ENCODE measurements at regions not wholly inside any gene's neighbourhood (a gene's known extent, or its start where the extent isn't known, plus 50 kb on each side); places are given as distances from the start of the nearest gene placed in this dataset.

GRCh38 chr12:67420506-67420905 is 151.3 kb downstream of the CAND1 start:
- TF ChIP-seq CTCF (IDR thresholded peaks at IDR 0.05; ENCODE audit: control extremely low read depth, extremely low read depth, low read depth, missing control alignments) = no peak
- ChIA-PET POLR2A (no interaction called here), CTCF (interaction anchor here (1.1 kb wide), 1 partner anchor 523 kb away, joined by 3 read pairs; no protein-coding TSS in a partner anchor)
- no peak for DNase-seq (ENCODE audit: extremely low spot score)

DNA sequence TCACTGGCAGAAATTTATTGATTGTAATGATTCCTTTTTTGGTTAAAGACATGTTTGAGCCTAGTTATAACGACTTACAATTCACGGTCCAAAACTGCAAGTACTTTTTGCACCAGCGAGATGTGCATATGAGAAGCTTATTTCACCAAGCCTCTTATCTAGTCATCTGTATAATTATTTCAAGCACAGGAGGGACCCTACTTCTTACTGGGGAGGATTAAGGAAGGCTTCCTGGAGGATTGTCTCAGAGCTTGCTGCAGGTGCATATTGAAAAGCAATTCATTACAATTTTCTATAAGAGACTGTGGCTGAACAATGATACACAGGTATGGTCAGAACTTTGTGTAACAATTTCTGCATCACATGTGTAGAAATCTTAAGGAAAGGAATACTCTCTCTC is 152.9 kb downstream of the CAND1 start:
- ChIA-PET CTCF (interaction anchor here (0.6 to 0.9 kb wide), 2 partner anchors 13 to 19 kb away, joined by 3 read pairs; no protein-coding TSS in a partner anchor), POLR2A (no interaction called here)
- no peak for DNase-seq (ENCODE audit: extremely low spot score)
- TF ChIP-seq CTCF (IDR thresholded peaks at IDR 0.05; ENCODE audit: control extremely low read depth, extremely low read depth, low read depth, missing control alignments) = no peak

DNA sequence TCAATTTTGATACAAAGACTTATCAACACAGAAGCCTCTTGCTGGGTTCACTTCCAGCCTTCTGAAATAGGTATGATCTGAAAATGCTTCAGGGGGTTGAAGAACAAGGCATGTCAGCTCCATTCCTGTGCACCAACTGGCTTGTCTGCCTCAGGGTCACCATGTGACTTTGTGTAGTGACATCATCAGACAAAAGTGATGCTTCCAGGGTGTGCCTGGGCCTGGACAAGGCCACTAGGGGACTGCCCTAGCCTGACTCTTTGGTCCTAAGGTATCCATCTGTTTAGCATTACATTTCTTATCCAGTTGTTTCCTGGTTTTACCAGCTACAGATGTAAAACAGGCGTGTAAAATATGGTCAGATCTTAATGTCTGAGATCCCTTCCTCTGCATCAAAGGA is 155.6 kb downstream of the CAND1 start:
- CTCF ChIA-PET = interaction anchor here (1.7 to 1.8 kb wide), 2 partner anchors 11 to 16 kb away, joined by 5 to 7 read pairs; no protein-coding TSS in a partner anchor
- TF ChIP-seq CTCF (IDR thresholded peaks at IDR 0.05; ENCODE audit: control extremely low read depth, extremely low read depth, low read depth, missing control alignments) = peak; percentile 1
- POLR2A ChIA-PET = no interaction called here
- DNase-seq (ENCODE audit: extremely low spot score) = no peak

DNA sequence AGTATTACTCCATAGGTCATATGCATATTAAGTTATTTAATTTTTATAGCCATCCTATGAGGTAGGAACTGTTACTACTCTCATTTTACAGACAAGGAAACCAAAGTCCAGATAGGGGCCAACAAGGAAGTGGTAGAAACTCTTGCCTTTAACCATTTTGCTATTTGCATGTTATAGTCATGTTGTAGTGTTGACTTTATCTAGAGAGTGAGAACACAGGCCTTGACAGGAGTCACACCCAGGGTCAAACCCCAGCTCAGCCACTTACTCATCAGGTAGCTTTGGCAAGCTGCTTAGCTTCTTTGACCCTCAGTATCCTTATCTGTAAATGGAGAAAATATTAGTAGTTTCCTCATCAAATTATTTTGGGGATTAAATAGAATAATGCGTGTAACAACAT is 156.2 kb downstream of the CAND1 start:
- POLR2A ChIA-PET = no interaction called here
- no peak for TF ChIP-seq CTCF (IDR thresholded peaks at IDR 0.05; ENCODE audit: control extremely low read depth, extremely low read depth, low read depth, missing control alignments)
- DNase-seq (ENCODE audit: extremely low spot score) = no peak
- CTCF ChIA-PET = interaction anchor here (0.9 to 1.8 kb wide), 3 partner anchors 10 to 66 kb away, joined by 3 to 7 read pairs (median 5); no protein-coding TSS in a partner anchor

GRCh38 chr12:67426067-67426466 is 156.9 kb downstream of the CAND1 start:
- ChIA-PET POLR2A (no interaction called here), CTCF (interaction anchor here (0.9 to 1.7 kb wide), 2 partner anchors 14 to 67 kb away, joined by 3 to 7 read pairs; no protein-coding TSS in a partner anchor)
- DNase-seq (ENCODE audit: extremely low spot score) = no peak
- no peak for TF ChIP-seq CTCF (IDR thresholded peaks at IDR 0.05; ENCODE audit: control extremely low read depth, extremely low read depth, low read depth, missing control alignments)

GRCh38 chr12:67427336-67427735 is 158.2 kb downstream of the CAND1 start:
- TF ChIP-seq CTCF (IDR thresholded peaks at IDR 0.05; ENCODE audit: control extremely low read depth, extremely low read depth, low read depth, missing control alignments) = no peak
- DNase-seq (ENCODE audit: extremely low spot score) = no peak
- POLR2A ChIA-PET = no interaction called here
- CTCF ChIA-PET = interaction anchor here (4.9 kb wide), 1 partner anchor 14 kb away, joined by 22 read pairs; no protein-coding TSS in a partner anchor

Data from GM10248 (cell line).